Hepatocyte (in vitro differentiated cells): ENCODE measurements at regions not wholly inside any gene's neighbourhood (a gene's known extent, or its start where the extent isn't known, plus 50 kb on each side); places are given as distances from the start of the nearest gene placed in this dataset.
"Not testable (repeated sequence)": the region's sequence is repeated elsewhere in the genome, so short reads cannot be mapped to it uniquely, and the experiment has no call there.

ENCODE experiments used
- EZH2phosphoT487 ChIP-seq: fragments of 200-600 bp; sonication (generic); IDR thresholded peaks from one replicate; pipeline ENCODE4 v1.6.1; 2018; ENCODE audit warnings: antibody characterized with exemption, mild to moderate bottlenecking, low read depth, moderate library complexity; ENCODE audit not compliant: unreplicated experiment, severe bottlenecking
- TF ChIP-seq, protein P1 (sequence below): fragments of 200-600 bp; sonication (generic); IDR thresholded peaks from 2 replicates; pipeline ENCODE4 v1.5.1; 2016; ENCODE audit warnings: antibody characterized with exemption, mild to moderate bottlenecking; ENCODE audit not compliant: poor library complexity

DNA sequence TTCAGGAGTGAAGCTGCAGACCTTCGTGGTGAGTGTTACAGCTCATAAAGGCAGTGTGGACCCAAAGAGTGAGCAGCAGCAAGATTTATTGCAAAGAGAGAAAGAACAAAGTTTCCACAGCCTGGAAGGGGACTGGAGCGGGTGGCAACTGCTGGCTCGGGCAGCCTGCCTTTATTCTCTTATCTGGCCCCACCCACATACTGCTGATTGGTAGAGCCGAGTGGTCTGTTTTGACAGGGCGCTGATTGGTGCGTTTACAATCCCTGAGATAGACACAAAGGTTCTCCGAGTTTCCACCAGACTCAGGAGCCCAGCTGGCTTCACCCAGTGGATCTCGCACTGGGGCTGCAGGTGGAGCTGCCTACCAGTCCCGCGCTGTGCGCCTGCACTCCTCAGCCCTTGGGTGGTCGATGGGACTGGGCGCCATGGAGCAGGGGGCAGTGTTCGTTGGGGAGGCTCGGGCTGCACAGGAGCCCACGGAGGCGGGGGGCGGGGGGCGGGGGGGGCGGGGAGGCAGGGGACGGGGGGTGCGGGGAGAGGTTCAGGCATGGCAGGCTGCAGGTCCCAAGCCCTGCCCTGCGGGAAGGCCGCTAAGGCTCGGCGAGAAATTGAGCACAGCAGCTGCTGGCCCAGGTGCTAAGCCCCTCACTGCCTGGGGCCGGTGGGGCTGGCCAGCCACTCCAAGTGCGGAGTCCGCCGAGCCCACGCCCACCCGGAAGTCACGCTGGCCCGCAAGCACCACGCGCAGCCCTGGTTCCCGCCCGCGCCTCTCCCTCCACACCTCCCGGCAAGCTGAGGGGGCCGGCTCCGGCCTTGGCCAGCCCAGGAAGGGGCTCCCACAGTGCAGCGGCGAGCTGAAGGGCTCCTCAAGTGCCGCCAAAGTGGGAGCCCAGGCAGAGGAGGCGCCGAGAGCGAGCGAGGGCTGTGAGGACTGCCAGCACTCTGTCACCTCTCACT lies 59.9 kb upstream of the EN2 start:
- TF ChIP-seq, protein P1, sequence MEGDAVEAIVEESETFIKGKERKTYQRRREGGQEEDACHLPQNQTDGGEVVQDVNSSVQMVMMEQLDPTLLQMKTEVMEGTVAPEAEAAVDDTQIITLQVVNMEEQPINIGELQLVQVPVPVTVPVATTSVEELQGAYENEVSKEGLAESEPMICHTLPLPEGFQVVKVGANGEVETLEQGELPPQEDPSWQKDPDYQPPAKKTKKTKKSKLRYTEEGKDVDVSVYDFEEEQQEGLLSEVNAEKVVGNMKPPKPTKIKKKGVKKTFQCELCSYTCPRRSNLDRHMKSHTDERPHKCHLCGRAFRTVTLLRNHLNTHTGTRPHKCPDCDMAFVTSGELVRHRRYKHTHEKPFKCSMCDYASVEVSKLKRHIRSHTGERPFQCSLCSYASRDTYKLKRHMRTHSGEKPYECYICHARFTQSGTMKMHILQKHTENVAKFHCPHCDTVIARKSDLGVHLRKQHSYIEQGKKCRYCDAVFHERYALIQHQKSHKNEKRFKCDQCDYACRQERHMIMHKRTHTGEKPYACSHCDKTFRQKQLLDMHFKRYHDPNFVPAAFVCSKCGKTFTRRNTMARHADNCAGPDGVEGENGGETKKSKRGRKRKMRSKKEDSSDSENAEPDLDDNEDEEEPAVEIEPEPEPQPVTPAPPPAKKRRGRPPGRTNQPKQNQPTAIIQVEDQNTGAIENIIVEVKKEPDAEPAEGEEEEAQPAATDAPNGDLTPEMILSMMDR, result not testable (repeated sequence)
- TF ChIP-seq EZH2phosphoT487, result not testable (repeated sequence)
